Hepatocyte (in vitro differentiated cells): ENCODE measurements at regions not wholly inside any gene's neighbourhood (a gene's known extent, or its start where the extent isn't known, plus 50 kb on each side); places are given as distances from the start of the nearest gene placed in this dataset.

Experiments
- EZH2phosphoT487 ChIP-seq: fragments of 200-600 bp; sonication (generic); IDR thresholded peaks from one replicate; pipeline ENCODE4 v1.6.1; 2018; ENCODE audit warnings: antibody characterized with exemption, mild to moderate bottlenecking, low read depth, moderate library complexity; ENCODE audit not compliant: unreplicated experiment, severe bottlenecking
- TF ChIP-seq, protein P1 (sequence below): fragments of 200-600 bp; sonication (generic); IDR thresholded peaks from 2 replicates; pipeline ENCODE4 v1.5.1; 2016; ENCODE audit warnings: antibody characterized with exemption, mild to moderate bottlenecking; ENCODE audit not compliant: poor library complexity

DNA sequence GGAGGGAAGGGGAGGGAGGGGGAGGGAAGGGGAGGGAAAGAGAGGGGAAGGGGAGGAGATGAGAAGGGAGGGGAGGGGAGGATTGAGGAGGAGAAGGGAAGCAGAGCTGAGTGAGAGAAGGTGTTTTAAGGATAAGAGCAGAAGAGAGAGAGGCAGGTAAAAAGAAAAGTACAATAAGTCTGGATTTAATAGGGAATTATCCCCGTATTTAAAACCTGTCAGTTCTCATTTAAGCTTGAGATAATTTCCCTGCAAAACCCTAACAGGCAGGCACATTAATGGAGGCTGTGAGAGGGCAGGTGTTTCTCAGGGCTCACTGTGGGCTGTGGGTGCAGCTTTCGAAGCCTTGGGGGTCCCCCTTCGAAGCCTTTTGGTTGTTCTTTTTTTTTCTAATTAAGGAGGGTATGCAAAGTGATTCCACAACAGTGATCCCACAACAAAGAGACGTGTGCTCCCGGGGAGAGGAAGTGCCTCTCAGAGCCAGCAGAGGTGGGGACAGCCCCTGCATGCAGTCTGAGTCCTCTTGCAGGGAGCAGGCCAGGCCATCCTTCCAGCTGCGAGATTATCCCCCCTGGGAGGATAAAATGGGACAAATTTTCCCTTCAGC lies 317.9 kb upstream of the IRX1 start:
- no peak for TF ChIP-seq EZH2phosphoT487
- TF ChIP-seq, protein P1, sequence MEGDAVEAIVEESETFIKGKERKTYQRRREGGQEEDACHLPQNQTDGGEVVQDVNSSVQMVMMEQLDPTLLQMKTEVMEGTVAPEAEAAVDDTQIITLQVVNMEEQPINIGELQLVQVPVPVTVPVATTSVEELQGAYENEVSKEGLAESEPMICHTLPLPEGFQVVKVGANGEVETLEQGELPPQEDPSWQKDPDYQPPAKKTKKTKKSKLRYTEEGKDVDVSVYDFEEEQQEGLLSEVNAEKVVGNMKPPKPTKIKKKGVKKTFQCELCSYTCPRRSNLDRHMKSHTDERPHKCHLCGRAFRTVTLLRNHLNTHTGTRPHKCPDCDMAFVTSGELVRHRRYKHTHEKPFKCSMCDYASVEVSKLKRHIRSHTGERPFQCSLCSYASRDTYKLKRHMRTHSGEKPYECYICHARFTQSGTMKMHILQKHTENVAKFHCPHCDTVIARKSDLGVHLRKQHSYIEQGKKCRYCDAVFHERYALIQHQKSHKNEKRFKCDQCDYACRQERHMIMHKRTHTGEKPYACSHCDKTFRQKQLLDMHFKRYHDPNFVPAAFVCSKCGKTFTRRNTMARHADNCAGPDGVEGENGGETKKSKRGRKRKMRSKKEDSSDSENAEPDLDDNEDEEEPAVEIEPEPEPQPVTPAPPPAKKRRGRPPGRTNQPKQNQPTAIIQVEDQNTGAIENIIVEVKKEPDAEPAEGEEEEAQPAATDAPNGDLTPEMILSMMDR = no peak
